ENCODE measurements at regions not wholly inside any gene's neighbourhood (a gene's known extent, or its start where the extent isn't known, plus 50 kb on each side); places are given as distances from the start of the nearest gene placed in this dataset.

- H3K4me1 ChIP-seq: no peaks in the 10 kb centered on the region
- no peak overlapping the region for H3K4me3 ChIP-seq
- H3K36me3 ChIP-seq: no peaks in the 10 kb centered on the region
- DNase-seq (ENCODE audit: low spot score): no peak
- H3K9me3 ChIP-seq: no peaks in the 10 kb centered on the region
- no peak for TF ChIP-seq CTCF (IDR thresholded peaks at IDR 0.05)
- H3K27ac ChIP-seq: no peak overlapping the region
- H3K27me3 ChIP-seq: no peaks in the 10 kb centered on the region
These were observed 734.3 kb downstream of the BRD1 start for GRCh38 chr22:49093192-49093880.

GRCh38 chr22:49092716-49093115 lies 735.0 kb downstream of the BRD1 start:
- DNase-seq (ENCODE audit: low spot score): no peak
- Histone ChIP-seq H3K9me3 (no peaks in the 10 kb centered on the region), H3K36me3 (no peaks in the 10 kb centered on the region), H3K27ac (no peak overlapping the region), H3K4me1 (no peaks in the 10 kb centered on the region), H3K27me3 (no peaks in the 10 kb centered on the region), H3K4me3 (no peak overlapping the region)
- no peak for TF ChIP-seq CTCF (IDR thresholded peaks at IDR 0.05)

GRCh38 chr22:49091917-49092545 lies 735.6 kb downstream of the BRD1 start:
- TF ChIP-seq CTCF (IDR thresholded peaks at IDR 0.05): no peak
- H3K4me1 ChIP-seq: no peaks in the 10 kb centered on the region
- H3K36me3 ChIP-seq: no peaks in the 10 kb centered on the region
- H3K27ac ChIP-seq: no peak overlapping the region
- no peak overlapping the region for H3K4me3 ChIP-seq
- H3K9me3 ChIP-seq: no peaks in the 10 kb centered on the region
- DNase-seq (ENCODE audit: low spot score): no peak
- no peaks in the 10 kb centered on the region for H3K27me3 ChIP-seq

- no peaks in the 10 kb centered on the region for H3K36me3 ChIP-seq
- no peak overlapping the region for H3K27ac ChIP-seq
- no peaks in the 10 kb centered on the region for H3K9me3 ChIP-seq
- no peaks in the 10 kb centered on the region for H3K4me1 ChIP-seq
- no peaks in the 10 kb centered on the region for H3K27me3 ChIP-seq
- TF ChIP-seq CTCF (IDR thresholded peaks at IDR 0.05): no peak
- DNase-seq (ENCODE audit: low spot score): no peak
- H3K4me3 ChIP-seq: no peak overlapping the region
These were observed 736.2 kb downstream of the BRD1 start for GRCh38 chr22:49091451-49091850.

GRCh38 chr22:49090853-49091135 lies 736.9 kb downstream of the BRD1 start:
- no peaks in the 10 kb centered on the region for H3K27me3 ChIP-seq
- no peak overlapping the region for H3K4me3 ChIP-seq
- TF ChIP-seq CTCF (IDR thresholded peaks at IDR 0.05): no peak
- H3K4me1 ChIP-seq: no peaks in the 10 kb centered on the region
- no peak for DNase-seq (ENCODE audit: low spot score)
- H3K36me3 ChIP-seq: no peaks in the 10 kb centered on the region
- H3K27ac ChIP-seq: no peak overlapping the region
- H3K9me3 ChIP-seq: no peaks in the 10 kb centered on the region

Data from right atrium auricular region (tissue), 2 donors.